PFSK-1 (cell line): ENCODE measurements at regions not wholly inside any gene's neighbourhood (a gene's known extent, or its start where the extent isn't known, plus 50 kb on each side); places are given as distances from the start of the nearest gene placed in this dataset.

Experiments used
- POLR2AphosphoS5 ChIP-seq: IDR thresholded peaks from 2 replicates; pipeline ENCODE4 v1.6.1; 2012; ENCODE audit warnings: low read depth, mild to moderate bottlenecking, control low read depth, low read length, moderate library complexity
- TAF1 ChIP-seq: IDR thresholded peaks from 2 replicates; pipeline ENCODE4 v1.6.1; 2012; ENCODE audit warnings: low read length, control low read depth, borderline replicate concordance; ENCODE audit not compliant: insufficient read depth

DNA sequence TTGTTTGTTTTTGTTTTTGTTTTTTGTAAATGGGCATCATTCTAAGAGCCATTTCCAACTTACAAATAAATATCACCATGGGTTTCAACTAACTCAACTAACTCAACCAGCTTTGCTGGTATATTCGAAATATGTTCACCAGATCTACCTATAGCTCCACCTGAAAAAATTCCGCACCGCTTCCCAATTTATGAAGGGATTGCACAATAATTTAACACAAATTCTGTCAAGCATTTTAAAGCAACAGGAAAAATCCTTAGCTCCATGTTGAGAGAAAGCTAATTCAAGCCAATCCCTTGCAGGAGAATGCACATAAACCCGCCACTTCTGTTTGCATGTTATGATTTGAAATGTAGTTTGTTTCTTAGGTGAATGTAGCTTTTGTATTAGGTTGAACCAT is 417.8 kb downstream of the EFNB2 start:
- TF ChIP-seq TAF1 (no peak), POLR2AphosphoS5 (no peak)
